Adrenal gland (tissue), 5 donors: ENCODE measurements at regions not wholly inside any gene's neighbourhood (a gene's known extent, or its start where the extent isn't known, plus 50 kb on each side); places are given as distances from the start of the nearest gene placed in this dataset.

ENCODE experiments used
- CTCF ChIP-seq, 6 experiments: fragments of 450-650 bp in 4 of 6; fragments of 200-600 bp in 2 of 6; sonication (generic) in 1 of 6; IDR thresholded peaks; 1 replicate in 5 of 6; 2 replicates in 1 of 6; pipeline versions ENCODE4 v1.5.1 to v1.8.0; 2016 to 2021; ENCODE audit warnings: antibody characterized with exemption in 6 of 6, mild to moderate bottlenecking in 2 of 6, moderate library complexity in 1 of 6
- POLR2A ChIP-seq, 2 donors: fragments of 450-650 bp; IDR thresholded peaks; one replicate each; pipeline ENCODE4 v1.6.1; 2017; ENCODE audit warnings: antibody characterized with exemption in 2 of 2, mild to moderate bottlenecking in 2 of 2, moderate library complexity in 1 of 2
- donor health status: DM: no; HTN: no; CAD: no.

- no peak for TF ChIP-seq CTCF (IDR thresholded peaks at IDR 0.05)
- TF ChIP-seq POLR2A (IDR thresholded peaks at IDR 0.05) = no peak
Measured at GRCh38 chr5:88396000-88396535, 127.4 kb upstream of the TMEM161B start.
